ENCODE measurements at regions not wholly inside any gene's neighbourhood (a gene's known extent, or its start where the extent isn't known, plus 50 kb on each side); places are given as distances from the start of the nearest gene placed in this dataset.
"Not testable (repeated sequence)": the region's sequence is repeated elsewhere in the genome, so short reads cannot be mapped to it uniquely, and the experiment has no call there.

DNA sequence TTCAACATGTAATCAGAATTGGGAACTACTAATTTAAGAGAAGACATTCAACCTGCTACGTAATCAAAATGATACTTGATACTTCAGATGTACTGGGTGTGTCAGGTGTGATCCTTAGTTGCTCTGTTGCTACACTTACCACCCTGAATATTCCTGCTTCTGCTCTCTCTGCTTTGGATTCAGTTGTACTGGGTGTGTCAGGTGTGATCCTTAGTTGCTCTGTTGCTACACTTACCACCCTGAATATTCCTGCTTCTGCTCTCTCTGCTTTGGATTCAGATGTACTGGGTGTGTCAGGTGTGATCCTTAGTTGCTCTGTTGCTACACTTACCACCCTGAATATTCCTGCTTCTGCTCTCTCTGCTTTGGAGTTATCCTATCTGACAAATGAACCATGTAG lies 290.2 kb downstream of the RAB38 start:
- H3K27ac ChIP-seq (ENCODE audit: low read depth); H3K79me2 ChIP-seq (replicated peaks; ENCODE audit: insufficient read depth); H2AFZ ChIP-seq; H3K36me3 Mint-ChIP-seq (ENCODE audit: low read depth); H3K9me2 ChIP-seq (ENCODE audit: insufficient read depth); H3K4me3 Mint-ChIP-seq; H3K4me1 ChIP-seq (ENCODE audit: insufficient read depth); H3K4me3 ChIP-seq; DNase-seq (ENCODE audit: low spot score); H3K36me3 ChIP-seq (ENCODE audit: insufficient read depth); H3K4me1 Mint-ChIP-seq; H3K27ac Mint-ChIP-seq; H3K27me3 ChIP-seq (ENCODE audit: insufficient read depth); H3K4me2 ChIP-seq; H3K27me3 Mint-ChIP-seq (ENCODE audit: insufficient read depth, low read depth, poor library complexity); ATAC-seq; H4K20me1 ChIP-seq (replicated peaks; ENCODE audit: insufficient read depth); H3K9me3 Mint-ChIP-seq; H3F3A ChIP-seq (replicated peaks; ENCODE audit: low read depth): not testable (repeated sequence)

DNA sequence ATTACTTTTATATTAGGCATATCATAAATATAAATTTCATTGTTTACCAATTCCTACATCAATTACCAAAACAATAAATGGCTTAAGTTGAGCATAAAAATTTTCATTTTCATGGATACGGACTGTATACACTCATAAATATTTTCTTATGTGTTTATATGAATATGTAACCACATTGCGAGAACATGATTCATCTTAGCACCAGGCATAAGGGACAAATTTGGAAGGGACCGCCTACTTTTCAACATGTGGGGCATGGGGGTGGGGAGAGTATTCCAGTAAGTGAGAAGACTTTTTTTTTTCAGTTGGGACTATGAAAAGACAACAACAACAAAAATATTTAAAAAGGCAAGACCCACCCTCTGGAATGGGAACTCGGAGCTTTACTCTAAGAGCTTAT lies 296.1 kb downstream of the RAB38 start:
- Histone ChIP-seq H3K4me3 (no peak overlapping the region), H4K20me1 (replicated peaks; ENCODE audit: insufficient read depth) (no peaks in the 10 kb centered on the region), H3K36me3 (ENCODE audit: insufficient read depth) (no peaks in the 10 kb centered on the region), H2AFZ (no peak overlapping the region), H3K79me2 (replicated peaks; ENCODE audit: insufficient read depth) (no peaks in the 10 kb centered on the region), H3K27me3 (ENCODE audit: insufficient read depth) (no peaks in the 10 kb centered on the region), H3K27ac (ENCODE audit: low read depth) (no peak overlapping the region), H3F3A (replicated peaks; ENCODE audit: low read depth) (no peaks in the 10 kb centered on the region), H3K4me1 (ENCODE audit: insufficient read depth) (peaks cover 8% of the 10 kb centered on the region; the same call in 1 of the 2 replicates), H3K4me2 (no peak overlapping the region), H3K9me2 (ENCODE audit: insufficient read depth) (no peaks in the 10 kb centered on the region)
- no peak overlapping the region for H3K4me3 Mint-ChIP-seq
- H3K4me1 Mint-ChIP-seq: peaks cover 9% of the 10 kb centered on the region; the same call in 2 of the 3 replicates
- H3K36me3 Mint-ChIP-seq (ENCODE audit: low read depth): no peaks in the 10 kb centered on the region
- DNase-seq (ENCODE audit: low spot score) (no peak), ATAC-seq (no peak)
- H3K27ac Mint-ChIP-seq: no peak overlapping the region
- H3K27me3 Mint-ChIP-seq (ENCODE audit: insufficient read depth, low read depth, poor library complexity): no peaks in the 10 kb centered on the region
- no peaks in the 10 kb centered on the region for H3K9me3 Mint-ChIP-seq
- TF ChIP-seq NANOG (IDR thresholded peaks at IDR 0.05; ENCODE audit: borderline replicate concordance) (no peak), ZNF114 (CRISPR knock-in tag; IDR thresholded peaks at IDR 0.05) (no peak), EZH2 (IDR thresholded peaks at IDR 0.05; ENCODE audit: low read depth, unreplicated experiment) (no peak), CREB1 (CRISPR knock-in tag; IDR thresholded peaks at IDR 0.05; ENCODE audit: low read depth) (no peak), POLR2AphosphoS5 (IDR thresholded peaks at IDR 0.05; ENCODE audit: low read depth) (no peak), STAT1 (IDR thresholded peaks at IDR 0.05; ENCODE audit: unreplicated experiment) (no peak), EZH2phosphoT487 (IDR thresholded peaks at IDR 0.05; ENCODE audit: unreplicated experiment) (no peak), JUNB (IDR thresholded peaks at IDR 0.05; ENCODE audit: unreplicated experiment) (no peak), ZNF331 (CRISPR knock-in tag; IDR thresholded peaks at IDR 0.05; ENCODE audit: low read depth) (no peak)
- TF ChIP-seq, protein P1, sequence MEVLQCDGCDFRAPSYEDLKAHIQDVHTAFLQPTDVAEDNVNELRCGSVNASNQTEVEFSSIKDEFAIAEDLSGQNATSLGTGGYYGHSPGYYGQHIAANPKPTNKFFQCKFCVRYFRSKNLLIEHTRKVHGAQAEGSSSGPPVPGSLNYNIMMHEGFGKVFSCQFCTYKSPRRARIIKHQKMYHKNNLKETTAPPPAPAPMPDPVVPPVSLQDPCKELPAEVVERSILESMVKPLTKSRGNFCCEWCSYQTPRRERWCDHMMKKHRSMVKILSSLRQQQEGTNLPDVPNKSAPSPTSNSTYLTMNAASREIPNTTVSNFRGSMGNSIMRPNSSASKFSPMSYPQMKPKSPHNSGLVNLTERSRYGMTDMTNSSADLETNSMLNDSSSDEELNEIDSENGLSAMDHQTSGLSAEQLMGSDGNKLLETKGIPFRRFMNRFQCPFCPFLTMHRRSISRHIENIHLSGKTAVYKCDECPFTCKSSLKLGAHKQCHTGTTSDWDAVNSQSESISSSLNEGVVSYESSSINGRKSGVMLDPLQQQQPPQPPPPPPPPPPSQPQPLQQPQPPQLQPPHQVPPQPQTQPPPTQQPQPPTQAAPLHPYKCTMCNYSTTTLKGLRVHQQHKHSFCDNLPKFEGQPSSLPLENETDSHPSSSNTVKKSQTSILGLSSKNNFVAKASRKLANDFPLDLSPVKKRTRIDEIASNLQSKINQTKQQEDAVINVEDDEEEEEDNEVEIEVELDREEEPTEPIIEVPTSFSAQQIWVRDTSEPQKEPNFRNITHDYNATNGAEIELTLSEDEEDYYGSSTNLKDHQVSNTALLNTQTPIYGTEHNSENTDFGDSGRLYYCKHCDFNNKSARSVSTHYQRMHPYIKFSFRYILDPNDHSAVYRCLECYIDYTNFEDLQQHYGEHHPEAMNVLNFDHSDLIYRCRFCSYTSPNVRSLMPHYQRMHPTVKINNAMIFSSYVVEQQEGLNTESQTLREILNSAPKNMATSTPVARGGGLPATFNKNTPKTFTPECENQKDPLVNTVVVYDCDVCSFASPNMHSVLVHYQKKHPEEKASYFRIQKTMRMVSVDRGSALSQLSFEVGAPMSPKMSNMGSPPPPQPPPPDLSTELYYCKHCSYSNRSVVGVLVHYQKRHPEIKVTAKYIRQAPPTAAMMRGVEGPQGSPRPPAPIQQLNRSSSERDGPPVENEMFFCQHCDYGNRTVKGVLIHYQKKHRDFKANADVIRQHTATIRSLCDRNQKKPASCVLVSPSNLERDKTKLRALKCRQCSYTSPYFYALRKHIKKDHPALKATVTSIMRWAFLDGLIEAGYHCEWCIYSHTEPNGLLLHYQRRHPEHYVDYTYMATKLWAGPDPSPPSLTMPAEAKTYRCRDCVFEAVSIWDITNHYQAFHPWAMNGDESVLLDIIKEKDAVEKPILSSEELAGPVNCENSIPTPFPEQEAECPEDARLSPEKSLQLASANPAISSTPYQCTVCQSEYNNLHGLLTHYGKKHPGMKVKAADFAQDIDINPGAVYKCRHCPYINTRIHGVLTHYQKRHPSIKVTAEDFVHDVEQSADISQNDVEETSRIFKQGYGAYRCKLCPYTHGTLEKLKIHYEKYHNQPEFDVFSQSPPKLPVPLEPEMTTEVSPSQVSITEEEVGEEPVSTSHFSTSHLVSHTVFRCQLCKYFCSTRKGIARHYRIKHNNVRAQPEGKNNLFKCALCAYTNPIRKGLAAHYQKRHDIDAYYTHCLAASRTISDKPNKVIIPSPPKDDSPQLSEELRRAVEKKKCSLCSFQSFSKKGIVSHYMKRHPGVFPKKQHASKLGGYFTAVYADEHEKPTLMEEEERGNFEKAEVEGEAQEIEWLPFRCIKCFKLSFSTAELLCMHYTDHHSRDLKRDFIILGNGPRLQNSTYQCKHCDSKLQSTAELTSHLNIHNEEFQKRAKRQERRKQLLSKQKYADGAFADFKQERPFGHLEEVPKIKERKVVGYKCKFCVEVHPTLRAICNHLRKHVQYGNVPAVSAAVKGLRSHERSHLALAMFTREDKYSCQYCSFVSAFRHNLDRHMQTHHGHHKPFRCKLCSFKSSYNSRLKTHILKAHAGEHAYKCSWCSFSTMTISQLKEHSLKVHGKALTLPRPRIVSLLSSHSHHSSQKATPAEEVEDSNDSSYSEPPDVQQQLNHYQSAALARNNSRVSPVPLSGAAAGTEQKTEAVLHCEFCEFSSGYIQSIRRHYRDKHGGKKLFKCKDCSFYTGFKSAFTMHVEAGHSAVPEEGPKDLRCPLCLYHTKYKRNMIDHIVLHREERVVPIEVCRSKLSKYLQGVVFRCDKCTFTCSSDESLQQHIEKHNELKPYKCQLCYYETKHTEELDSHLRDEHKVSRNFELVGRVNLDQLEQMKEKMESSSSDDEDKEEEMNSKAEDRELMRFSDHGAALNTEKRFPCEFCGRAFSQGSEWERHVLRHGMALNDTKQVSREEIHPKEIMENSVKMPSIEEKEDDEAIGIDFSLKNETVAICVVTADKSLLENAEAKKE (CRISPR knock-in tag; IDR thresholded peaks at IDR 0.05): no peak
- TF ChIP-seq, protein P2, sequence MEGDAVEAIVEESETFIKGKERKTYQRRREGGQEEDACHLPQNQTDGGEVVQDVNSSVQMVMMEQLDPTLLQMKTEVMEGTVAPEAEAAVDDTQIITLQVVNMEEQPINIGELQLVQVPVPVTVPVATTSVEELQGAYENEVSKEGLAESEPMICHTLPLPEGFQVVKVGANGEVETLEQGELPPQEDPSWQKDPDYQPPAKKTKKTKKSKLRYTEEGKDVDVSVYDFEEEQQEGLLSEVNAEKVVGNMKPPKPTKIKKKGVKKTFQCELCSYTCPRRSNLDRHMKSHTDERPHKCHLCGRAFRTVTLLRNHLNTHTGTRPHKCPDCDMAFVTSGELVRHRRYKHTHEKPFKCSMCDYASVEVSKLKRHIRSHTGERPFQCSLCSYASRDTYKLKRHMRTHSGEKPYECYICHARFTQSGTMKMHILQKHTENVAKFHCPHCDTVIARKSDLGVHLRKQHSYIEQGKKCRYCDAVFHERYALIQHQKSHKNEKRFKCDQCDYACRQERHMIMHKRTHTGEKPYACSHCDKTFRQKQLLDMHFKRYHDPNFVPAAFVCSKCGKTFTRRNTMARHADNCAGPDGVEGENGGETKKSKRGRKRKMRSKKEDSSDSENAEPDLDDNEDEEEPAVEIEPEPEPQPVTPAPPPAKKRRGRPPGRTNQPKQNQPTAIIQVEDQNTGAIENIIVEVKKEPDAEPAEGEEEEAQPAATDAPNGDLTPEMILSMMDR (conservative IDR thresholded peaks at IDR 0.05; ENCODE audit: low read depth in 2 of 2): no peak
- TF ChIP-seq, protein P3, sequence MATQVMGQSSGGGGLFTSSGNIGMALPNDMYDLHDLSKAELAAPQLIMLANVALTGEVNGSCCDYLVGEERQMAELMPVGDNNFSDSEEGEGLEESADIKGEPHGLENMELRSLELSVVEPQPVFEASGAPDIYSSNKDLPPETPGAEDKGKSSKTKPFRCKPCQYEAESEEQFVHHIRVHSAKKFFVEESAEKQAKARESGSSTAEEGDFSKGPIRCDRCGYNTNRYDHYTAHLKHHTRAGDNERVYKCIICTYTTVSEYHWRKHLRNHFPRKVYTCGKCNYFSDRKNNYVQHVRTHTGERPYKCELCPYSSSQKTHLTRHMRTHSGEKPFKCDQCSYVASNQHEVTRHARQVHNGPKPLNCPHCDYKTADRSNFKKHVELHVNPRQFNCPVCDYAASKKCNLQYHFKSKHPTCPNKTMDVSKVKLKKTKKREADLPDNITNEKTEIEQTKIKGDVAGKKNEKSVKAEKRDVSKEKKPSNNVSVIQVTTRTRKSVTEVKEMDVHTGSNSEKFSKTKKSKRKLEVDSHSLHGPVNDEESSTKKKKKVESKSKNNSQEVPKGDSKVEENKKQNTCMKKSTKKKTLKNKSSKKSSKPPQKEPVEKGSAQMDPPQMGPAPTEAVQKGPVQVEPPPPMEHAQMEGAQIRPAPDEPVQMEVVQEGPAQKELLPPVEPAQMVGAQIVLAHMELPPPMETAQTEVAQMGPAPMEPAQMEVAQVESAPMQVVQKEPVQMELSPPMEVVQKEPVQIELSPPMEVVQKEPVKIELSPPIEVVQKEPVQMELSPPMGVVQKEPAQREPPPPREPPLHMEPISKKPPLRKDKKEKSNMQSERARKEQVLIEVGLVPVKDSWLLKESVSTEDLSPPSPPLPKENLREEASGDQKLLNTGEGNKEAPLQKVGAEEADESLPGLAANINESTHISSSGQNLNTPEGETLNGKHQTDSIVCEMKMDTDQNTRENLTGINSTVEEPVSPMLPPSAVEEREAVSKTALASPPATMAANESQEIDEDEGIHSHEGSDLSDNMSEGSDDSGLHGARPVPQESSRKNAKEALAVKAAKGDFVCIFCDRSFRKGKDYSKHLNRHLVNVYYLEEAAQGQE (IDR thresholded peaks at IDR 0.05; ENCODE audit: unreplicated experiment): no peak

All from GM23338 (cell line).